ENCODE measurements at regions not wholly inside any gene's neighbourhood (a gene's known extent, or its start where the extent isn't known, plus 50 kb on each side); places are given as distances from the start of the nearest gene placed in this dataset.
"Not testable (repeated sequence)": the region's sequence is repeated elsewhere in the genome, so short reads cannot be mapped to it uniquely, and the experiment has no call there.

DNA sequence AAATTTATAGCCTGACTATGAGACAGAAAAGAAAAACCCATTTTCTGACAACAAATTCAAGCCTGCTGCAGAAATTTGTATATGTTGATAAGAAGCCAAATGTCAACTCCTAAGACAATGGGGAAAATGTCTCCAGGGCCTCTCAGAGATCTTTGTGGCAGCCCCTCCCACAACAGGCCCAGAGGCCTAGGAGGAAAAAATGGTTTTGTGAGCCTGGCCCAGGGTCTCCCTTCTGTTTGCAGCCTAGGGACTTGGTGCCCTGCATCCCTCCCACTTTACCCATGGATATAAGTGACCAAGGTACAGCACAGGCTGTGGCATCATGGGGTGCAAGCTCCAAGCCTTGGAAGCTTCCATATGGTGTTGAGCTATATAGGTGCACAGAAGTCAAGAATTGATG is 740.2 kb downstream of the SEMA5A start:
- no peak for DNase-seq (ENCODE audit: low read depth)

DNA sequence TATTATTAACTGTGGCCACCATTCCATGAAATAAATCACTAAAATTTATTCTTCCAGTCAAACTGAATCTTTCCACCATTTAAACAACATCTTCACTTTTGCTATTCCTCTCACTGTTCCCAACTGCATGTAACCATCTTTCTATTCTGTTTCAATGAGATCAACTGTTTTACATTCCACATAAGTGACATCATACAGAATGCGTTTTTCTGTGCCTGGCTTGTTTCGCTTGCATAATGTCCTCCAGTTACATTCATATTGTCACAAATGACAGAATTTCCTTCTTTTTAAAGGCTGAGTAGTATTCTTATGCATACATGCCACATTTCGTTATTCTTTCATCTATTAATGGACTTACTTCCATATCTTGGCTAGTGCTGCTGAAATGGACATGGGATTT is 738.2 kb downstream of the SEMA5A start:
- DNase-seq (ENCODE audit: low read depth), result no peak

DNA sequence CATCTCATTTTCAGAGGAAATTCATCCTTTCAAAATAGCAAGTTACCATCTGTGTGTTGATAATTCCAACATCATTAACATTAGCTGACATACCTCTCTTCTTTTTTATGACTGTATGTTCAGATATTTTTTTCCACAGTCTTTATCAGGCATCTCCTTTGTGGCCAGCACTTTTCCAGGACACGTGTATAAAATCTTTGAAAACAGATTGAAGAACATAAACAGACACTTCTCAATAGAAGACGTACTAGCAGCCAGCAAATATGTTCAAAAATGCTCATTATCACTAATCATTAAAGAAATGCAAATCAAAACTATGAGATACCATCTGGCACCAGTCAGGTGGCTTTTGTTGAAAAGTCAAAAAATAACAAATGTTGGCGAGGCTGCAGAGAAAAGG is 734.3 kb downstream of the SEMA5A start:
- no peak for DNase-seq (ENCODE audit: low read depth)

DNA sequence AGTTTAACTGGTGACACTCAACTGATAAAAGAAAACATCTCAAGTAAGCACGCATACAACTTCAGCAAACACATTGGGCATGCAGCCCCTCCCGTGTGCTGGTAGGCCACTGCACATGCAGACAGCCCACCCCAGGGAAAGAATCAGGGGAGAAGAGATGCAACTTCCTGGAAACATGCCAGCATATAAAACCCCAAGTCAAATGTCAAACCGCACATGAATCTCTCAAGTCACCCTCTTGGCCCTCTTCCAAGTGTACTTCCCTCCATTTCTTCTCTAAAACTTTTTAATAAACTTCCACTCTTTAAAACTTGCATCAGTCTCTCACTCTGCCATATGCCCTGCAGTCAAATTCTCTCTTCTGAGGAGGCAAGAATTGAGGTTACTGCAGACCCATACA is 732.7 kb downstream of the SEMA5A start:
- DNase-seq (ENCODE audit: low read depth), result no peak

DNA sequence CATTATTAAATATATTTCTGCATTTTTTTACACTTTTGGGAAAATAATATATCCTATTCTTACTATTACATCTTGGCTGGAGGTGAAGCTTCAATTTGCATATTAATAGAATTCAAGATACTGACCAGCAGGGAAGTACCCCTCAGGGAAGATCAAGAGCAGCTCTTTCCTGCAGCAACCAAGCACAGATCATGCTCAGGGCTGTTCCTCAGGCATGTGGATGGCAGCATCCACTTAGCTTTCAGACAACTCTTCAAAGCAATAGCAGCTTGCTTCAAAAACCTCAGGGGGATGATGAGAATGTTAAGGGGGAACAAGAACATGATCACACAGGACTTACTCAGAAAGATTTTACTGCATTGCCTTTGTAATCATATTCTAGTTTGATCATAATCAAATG is 731.8 kb downstream of the SEMA5A start:
- DNase-seq (ENCODE audit: low read depth), result no peak

DNA sequence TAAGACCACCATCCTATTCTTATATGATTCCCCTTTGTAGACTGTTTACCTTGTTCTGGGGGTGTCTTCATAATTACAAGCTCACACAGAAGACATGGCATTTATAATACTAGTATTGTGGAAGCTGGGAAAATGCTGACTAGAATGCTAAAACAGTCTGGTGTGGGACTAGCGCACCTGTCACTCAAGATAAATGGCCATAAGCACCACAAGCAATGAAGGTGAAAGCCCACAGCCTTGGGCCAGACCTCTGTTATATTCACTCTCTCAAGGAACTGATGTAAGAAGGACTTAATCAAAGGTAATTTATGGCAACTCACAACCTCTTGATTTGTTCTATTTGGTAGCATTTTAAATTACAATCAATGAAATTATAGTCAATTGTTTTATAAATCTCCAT is 721.5 kb downstream of the SEMA5A start:
- DNase-seq (ENCODE audit: low read depth), result no peak

DNA sequence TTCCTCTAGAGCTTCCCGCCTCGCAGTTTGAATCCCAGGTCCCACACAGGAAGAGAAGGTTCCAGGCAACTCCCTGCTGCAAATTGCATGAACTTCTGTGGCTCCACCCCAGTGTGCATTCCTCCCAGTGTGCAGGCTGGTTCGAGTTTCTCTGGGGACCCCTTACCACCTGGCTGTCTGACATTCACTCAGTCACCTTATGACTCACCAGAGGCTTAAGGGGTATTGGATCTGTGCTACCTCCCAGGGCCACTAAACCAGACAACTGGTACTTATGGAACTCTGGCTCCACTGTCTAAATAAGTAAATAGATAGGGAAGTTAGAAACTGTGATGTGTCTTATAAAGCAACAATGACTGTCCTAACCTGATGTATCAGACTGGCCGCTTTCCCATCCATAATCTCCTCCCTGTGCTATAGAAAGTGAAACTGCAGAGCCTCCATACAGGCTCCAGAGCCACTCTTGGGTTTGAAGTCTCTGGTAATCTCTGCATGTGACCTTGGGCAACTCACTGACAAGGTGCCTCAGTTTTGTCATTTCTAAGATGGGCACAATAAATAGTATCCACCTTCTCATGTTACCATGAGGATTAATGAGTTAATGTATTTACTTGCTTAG is 720.6 kb downstream of the SEMA5A start:
- DNase-seq (ENCODE audit: low read depth), result no peak

DNA sequence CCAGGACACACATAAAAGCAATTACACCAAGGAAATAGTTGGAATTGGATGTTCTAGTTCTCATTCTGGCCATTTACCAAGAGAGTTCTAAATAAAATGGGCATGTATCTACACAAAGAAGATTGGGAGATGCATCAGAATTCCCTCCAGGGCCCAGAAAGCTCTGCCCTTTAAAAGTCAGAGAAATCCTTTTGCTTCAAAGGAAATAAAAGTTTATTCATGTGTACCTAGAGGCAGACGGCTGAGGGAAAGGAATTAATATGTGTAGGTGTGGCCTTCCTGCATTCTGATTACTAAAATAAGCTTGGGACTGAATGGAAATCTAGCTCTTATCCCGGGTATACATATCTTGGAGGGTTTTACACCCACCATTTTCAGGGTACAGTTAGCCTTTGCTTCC is 719.4 kb downstream of the SEMA5A start:
- DNase-seq (ENCODE audit: low read depth), result no peak

DNA sequence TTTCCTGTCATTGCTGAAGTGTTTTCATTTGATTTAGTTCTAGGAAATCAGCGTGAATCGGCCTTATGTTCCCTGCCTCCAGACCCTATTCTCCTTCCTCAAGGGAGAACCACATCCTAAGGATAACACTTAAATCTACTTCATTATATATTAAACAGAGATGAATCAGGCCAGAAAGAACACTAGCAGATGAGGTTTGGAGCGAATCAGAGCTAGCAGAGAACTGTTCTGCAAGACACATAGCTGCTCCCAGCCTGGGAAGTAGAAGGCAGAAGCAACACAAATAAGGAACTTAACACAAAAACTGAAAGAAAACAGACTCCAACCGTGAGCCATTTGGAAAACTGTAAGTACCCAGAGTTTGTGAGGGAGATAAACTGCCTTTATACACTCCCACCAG is 718.2 kb downstream of the SEMA5A start:
- no peak for DNase-seq (ENCODE audit: low read depth)

DNA sequence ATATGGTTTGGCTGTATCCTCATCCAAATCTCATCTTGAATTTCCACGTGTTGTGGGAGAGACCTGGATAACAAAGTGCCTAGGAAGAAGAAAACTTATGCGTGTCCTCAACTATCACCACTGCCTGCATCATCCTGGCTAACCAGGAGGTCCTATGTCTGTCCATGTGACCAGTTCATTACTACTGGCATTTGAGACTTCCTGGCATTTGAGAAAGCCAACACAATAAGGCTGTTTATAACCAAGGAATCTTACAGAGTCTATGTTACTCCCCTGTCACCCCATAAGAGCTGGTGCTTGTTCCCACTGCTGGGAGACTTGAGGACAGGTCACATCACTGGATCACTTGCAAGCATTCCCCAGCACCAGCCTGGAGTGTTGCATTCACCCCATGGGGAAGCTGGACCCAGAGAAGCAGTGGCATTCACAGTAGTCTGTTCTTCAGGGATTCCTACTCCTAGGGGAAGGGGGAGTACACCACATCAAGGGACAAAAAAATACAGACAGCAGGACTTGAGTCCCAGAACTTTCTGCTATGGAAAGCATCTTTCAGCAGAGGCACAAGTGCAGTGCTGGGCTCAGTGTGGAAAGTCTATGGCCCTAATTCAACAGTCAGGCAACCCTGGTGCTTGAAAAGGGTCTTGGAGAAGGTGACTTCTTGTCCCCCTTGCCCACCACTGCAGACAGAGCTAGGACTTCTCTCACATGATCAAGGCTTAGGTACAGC is 717.1 kb downstream of the SEMA5A start:
- no peak for DNase-seq (ENCODE audit: low read depth)

DNA sequence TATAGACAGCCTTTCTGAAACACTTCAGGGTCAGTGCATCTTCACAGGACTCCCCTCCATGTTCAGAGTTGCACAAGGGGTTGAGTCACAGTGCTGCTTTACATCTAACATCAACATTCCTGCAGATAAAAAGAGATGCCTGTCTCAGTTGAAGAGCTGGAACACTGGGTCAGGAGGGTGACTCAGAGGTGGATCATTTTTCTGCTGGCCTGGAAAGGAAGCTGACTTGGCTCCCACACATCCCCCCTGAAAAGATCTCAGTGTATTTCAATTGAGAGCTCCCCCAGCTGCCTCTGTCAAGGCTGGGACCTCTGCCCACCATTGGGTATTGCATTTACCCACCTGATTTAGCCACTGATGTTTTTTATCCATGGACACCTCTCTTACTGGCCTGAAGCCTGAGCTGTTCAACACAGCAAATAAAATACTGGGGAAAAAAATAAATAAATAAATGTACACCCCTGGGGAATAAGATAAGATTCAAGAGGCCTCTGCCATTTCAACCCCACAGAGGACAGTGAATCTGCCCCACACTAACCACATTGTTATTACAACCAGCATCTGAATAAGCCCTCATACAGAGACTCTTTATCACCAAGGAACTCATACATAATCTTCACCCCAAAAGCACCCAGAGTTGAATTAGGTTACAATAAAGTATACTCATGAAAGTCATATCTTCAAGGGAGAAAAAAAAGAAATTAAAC is 716.4 kb downstream of the SEMA5A start:
- DNase-seq (ENCODE audit: low read depth), result no peak

DNA sequence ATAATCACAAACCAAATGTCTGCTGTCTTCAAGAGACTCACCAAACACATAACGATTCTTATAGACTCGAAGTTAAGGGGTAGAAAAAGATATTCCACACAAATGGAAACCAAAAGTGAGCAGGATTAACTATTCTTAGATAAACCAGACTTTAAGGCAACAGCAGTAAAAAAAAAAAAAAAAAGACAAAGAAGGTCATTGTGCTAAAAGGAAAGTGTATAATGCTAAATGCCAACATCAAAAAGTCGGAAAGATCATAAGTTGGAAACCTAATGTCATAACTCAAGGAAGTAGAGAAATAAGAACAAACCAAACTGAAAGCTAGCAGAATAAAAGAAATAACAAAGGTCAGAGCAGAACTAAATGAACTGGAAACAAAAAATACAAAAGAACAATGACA is 714.6 kb downstream of the SEMA5A start:
- no peak for DNase-seq (ENCODE audit: low read depth)

DNA sequence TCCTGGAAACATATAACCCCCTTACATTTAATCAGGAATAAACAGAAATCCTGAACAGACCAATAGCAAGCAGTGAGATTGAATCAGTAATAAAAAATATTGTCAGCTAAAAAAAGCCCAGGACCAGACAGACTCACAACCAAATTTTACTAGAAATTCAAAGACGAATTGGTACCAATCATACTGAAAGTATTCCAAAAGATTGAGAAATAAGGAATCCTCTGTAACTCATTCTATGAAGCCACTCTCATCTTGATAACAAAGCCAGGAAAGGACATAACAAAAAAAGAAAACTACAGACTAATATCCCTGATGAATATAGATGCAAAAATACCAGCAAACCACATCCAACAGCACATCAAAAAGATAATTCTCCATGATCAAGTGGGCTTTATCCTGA is 714.0 kb downstream of the SEMA5A start:
- DNase-seq (ENCODE audit: low read depth), result no peak

DNA sequence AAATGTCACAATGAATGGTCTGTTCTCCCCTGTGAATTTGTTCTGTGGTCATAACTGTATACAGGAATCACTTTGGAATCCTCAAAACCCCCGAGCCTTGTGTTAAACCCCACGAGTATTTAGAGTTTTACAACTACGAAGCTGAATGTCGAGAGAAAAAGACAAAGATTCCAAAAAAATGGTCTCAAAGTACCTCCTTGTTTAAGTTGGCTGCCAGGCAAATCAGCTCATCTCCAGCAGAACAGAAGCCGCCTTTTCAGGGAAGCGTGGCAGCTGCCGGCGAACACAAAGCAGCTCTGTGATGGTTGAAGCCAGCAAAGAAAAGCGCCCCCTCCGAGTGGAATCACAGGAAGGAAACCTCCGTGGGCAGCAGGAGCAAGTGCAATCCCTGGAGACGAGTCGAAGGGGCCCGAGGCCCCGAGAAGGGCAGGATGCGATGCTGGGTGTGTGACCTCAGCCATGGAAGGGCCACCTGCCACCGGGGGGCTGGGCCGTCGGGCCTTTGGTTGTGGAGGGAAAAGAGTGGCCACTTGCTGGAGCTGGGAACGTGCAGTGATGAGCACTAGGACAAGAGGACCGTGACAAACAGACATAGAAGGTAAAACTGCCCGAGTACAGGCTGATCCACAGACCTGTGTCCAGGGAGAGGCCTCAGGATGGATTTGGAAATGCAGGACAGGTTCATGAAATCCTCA is 706.4 kb downstream of the SEMA5A start:
- DNase-seq (ENCODE audit: low read depth), result no peak

DNA sequence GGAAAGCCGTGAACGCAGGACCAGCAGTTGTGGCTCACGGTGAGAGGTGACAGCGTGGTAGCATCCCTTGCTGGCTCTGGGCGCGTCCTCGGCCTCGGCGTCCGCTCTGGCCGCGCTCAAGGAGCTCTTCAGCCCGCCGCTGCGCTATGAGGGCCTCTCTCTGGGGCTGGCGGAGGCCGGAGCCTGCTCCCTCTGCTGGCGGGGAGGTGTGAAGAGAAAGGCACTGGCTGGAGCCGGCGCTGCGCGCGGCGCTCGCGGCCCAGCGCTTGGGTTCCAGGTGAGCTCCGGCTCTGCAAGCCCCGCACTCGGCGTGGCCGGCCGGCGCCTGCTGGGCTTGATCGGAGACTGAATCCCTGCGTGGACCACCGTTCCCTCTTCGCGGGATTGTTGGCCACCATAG is 705.6 kb downstream of the SEMA5A start:
- no peak for DNase-seq (ENCODE audit: low read depth)

DNA sequence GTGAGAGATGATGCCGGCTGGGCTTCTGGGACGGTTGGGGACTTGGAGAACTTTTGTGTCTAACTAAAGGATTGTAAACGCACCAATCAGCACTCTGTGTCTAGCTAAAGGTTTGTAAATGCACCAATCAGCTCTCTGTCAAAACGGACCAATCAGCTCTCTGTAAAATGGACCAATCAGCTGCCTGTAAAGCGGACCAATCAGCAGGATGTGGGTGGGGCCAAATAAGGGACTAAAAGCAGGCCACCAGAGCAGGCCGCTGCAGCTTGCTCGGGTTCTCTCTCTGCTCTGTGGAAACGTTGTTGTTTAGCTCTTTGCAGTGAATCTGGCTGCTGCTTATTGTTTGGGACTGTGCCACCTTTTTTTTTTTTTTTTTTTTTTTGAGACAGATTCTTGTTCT is 705.1 kb downstream of the SEMA5A start:
- DNase-seq (ENCODE audit: low read depth), result not testable (repeated sequence)

DNA sequence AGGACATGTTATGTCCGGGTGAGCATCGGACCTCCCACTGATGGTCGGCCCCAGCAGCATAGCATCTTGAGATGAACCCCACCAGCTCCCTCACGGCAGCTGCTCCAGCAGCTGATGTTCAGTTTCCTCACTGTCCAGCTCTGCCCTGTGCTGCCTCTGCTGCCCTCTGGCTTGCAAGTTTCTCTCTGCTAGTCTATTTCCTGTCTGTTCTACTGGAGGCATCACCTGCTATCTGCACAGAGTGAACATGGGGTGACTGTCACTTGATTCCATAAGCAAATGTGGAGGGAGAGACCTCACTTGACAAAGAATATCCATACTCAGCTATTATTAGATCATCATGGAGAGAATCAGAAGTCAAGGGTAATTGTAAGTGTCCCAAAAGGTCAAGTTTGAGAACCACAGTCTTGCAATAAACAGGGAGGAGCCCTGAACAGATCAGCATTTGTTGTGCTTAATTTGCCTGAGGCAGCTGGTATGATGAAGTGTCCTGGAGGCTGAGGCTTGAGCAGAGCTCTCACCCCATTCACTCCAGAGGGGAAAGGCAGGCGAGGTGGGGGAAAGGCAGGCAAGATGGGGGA is 702.8 kb downstream of the SEMA5A start:
- no peak for DNase-seq (ENCODE audit: low read depth)

DNA sequence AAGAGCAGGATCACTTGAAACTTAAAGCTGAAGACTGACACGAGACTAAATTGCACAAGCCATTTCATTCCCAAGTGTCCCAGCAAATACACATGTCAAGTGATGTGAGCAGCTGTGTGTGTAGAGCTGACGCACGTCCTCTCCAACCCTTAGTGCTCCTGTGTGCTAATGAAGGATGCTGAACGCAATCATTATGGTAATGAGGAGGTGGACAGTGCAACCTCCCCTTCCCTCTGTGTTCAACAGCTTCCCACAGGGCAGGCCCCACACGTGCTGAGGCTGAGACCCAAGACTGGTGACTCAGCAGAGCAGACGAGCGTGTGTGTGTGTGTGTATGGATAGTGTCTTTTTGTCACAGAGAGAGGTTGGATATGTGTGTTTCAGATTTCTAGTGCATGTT is 702.1 kb downstream of the SEMA5A start:
- DNase-seq (ENCODE audit: low read depth), result no peak

DNA sequence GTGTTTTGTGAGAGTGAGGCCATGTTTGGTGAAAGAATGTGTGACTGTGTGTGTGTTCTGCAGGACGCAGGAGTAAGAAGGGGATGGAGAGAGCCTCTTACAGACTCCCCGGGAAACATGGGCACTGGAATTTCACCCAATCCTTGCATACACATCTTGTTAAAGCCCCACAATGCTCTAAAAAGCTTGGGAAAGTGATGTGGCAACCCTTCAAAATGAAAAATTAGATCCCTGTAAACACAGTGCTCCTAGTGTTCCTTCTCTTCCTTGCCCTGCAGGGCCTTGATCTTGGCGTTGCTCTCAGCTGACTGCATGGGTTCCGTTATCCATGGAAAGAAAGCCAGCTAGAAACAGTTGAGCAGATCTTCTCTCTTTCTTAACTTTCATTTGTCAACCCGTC is 701.7 kb downstream of the SEMA5A start:
- DNase-seq (ENCODE audit: low read depth), result no peak

DNA sequence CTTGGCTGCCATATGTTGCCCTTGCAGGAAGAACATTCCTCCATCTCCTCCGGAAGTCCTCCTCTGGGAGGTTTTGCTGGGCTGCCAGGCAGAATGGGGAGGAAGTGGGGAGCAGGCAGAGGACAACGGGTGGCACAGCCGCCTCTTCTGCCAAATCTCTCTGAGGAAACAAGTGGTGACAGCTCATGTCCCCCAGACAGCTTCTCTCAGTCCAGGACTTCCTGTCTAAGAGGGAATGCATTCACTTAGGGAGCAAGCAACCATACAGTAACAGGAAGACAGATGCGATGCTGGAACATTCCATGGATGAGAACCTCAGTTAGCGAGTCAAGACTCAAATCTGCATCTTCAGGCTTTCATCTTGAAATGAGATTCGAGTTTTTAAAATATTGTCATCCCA is 701.0 kb downstream of the SEMA5A start:
- no peak for DNase-seq (ENCODE audit: low read depth)

DNA sequence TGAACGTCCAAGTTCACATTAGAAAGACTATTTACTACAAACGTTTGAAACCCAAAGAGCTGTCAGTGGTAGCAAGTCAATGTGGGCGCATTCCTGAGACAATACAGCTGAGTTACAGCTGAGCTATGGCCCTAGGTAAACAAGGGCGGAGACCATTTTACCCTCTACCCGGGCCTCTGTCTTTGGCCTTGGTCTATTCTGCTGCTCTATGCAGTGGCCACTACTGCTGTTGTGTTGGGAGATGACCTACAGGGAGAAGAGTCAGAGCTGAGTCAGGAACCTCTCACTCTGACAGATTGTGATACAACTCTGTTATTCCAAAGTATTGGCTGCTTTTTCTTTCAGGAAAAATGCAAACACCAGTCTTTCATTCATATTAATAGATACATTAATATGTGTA is 700.6 kb downstream of the SEMA5A start:
- DNase-seq (ENCODE audit: low read depth), result no peak

DNA sequence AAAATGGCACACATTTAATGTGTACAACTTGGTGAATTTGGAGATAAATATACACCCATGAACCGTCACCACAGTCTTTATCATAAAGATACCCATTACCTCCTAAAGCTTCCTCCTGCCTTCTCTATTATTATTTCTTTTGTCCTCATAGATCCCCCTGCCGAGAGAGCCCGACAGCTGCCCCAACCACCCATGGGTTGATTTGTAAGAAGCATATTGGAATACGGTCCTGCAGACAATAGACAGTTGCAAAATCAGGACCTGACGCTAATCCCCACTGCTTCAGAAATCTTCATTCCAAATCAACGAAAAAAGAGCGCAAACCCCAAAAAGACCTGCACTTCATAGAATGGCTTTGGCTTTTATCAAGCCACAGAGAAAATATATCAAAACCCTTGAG is 697.5 kb downstream of the SEMA5A start:
- DNase-seq (ENCODE audit: low read depth), result no peak
